Uterus (tissue), 2 donors: ENCODE measurements at regions not wholly inside any gene's neighbourhood (a gene's known extent, or its start where the extent isn't known, plus 50 kb on each side); places are given as distances from the start of the nearest gene placed in this dataset.
"Not testable (repeated sequence)": the region's sequence is repeated elsewhere in the genome, so short reads cannot be mapped to it uniquely, and the experiment has no call there.

Experiments used
- POLR2A ChIP-seq, 2 donors: fragments of 450-650 bp; IDR thresholded peaks; one replicate each; pipeline ENCODE4 v1.6.1; 2016; ENCODE audit warnings: antibody characterized with exemption in 2 of 2, mild to moderate bottlenecking in 1 of 2, moderate library complexity in 1 of 2
- TF ChIP-seq, protein P1 (sequence below), 4 experiments: fragments of 200-600 bp in 2 of 4; fragments of 450-650 bp in 2 of 4; sonication (generic) in 2 of 4; IDR thresholded peaks; one replicate each; pipeline ENCODE4 v1.5.1; 2016 to 2019; ENCODE audit warnings: antibody characterized with exemption in 4 of 4, mild to moderate bottlenecking in 2 of 4, moderate library complexity in 1 of 4

DNA sequence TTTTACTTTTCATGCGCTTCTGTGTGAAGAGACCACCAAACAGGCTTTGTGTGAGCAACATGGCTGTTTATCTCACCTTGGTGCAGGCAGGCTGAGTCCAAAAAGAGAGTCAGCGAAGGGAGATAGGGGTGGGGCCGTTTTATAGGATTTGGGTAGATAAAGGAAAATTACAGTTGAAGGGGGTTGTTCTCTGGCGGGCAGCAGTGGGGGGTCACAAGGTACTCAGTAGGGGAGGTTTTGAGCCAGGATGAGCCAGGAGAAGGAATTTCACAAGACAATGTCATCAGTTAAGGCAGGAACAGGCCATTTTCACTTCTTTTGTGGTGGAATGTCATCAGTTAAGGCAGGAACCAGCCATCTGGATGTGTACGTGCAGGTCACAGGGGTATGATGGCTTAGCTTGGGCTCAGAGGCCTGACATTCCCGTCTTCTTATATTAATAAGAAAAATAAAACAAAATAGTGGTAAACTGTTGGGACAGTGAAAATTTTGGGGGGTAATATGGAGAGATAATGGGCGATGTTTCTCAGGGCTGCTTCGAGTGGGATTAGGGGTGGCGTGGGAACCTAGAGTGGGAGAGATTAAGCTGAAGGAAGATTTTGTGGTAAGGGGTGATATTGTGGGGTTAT lies 670.0 kb downstream of the SUCLG1 start:
- TF ChIP-seq POLR2A (IDR thresholded peaks at IDR 0.05): not testable (repeated sequence)
- TF ChIP-seq, protein P1, sequence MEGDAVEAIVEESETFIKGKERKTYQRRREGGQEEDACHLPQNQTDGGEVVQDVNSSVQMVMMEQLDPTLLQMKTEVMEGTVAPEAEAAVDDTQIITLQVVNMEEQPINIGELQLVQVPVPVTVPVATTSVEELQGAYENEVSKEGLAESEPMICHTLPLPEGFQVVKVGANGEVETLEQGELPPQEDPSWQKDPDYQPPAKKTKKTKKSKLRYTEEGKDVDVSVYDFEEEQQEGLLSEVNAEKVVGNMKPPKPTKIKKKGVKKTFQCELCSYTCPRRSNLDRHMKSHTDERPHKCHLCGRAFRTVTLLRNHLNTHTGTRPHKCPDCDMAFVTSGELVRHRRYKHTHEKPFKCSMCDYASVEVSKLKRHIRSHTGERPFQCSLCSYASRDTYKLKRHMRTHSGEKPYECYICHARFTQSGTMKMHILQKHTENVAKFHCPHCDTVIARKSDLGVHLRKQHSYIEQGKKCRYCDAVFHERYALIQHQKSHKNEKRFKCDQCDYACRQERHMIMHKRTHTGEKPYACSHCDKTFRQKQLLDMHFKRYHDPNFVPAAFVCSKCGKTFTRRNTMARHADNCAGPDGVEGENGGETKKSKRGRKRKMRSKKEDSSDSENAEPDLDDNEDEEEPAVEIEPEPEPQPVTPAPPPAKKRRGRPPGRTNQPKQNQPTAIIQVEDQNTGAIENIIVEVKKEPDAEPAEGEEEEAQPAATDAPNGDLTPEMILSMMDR (IDR thresholded peaks at IDR 0.05): not testable (repeated sequence)
